HFF-Myc (cell line): ENCODE measurements at regions not wholly inside any gene's neighbourhood (a gene's known extent, or its start where the extent isn't known, plus 50 kb on each side); places are given as distances from the start of the nearest gene placed in this dataset.

Source experiments
- DNase-seq: peaks from one replicate; pipeline ENCODE4 v3.0.0-alpha.2; 2011; ENCODE audit warnings: low read depth; ENCODE audit errors: extremely low read depth
- H3K4me3 ChIP-seq: replicated peaks from 2 replicates; pipeline ENCODE4 v1.5.1; 2011; ENCODE audit warnings: low read depth, mild to moderate bottlenecking, control low read depth, low read length
- CTCF ChIP-seq: IDR thresholded peaks from 2 replicates; pipeline ENCODE4 v1.5.1; 2012; ENCODE audit warnings: mild to moderate bottlenecking, low read depth, low read length, control low read depth; ENCODE audit errors: missing control alignments

DNA sequence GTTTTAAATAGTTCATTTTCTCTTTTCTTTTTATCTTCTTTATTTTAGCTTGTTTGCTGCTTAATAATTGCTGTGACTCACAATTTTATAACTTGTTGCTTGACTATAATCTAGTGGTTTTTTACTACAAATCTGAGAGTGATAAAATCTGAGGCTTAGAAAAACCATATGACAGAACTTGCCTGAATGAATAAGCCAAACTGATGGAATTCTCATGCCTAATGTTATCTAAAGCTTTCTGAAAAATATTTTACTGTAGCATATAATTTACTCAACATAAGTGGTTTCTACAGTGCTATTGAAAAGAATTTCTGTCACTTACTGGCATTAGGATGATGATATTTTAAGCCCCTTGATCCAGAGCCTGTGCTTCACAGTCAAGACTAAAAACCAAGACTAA, 175.1 kb downstream of the VGLL3 start:
- no peak for DNase-seq
- TF ChIP-seq CTCF: no peak
- H3K4me3 ChIP-seq: no peak overlapping the region

- no peak for DNase-seq
- no peak for TF ChIP-seq CTCF
- no peak overlapping the region for H3K4me3 ChIP-seq
These were observed 175.9 kb downstream of the VGLL3 start for GRCh38 chr3:86814918-86815655.

DNA sequence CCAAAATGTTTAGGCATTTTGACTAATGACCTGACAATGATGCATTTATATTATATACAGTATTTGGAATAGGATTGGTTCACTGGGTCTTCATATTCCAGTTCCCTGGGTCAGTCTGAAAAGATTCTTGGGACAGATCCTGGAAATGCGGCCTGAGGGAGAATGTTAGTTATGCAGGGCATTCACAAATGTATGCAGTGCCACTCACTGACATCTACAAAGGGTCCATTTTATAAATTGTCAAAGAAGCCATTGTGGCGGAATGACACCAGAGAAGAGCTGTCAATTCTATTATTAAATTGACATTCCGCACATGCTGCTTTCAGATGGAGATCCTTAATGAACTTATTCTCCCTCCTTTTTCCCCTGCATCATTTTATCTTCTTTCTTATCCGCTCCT, 176.6 kb downstream of the VGLL3 start:
- no peak for DNase-seq

GRCh38 chr3:86801921-86802320, 189.0 kb downstream of the VGLL3 start:
- no peak for TF ChIP-seq CTCF
- H3K4me3 ChIP-seq: no peak overlapping the region
- DNase-seq: no peak

More for the DNA sequence above, 176.6 kb downstream of the VGLL3 start:
- no peak for TF ChIP-seq CTCF
- no peak overlapping the region for H3K4me3 ChIP-seq

- TF ChIP-seq CTCF: no peak
- DNase-seq: no peak
- no peak overlapping the region for H3K4me3 ChIP-seq
These were observed 189.9 kb downstream of the VGLL3 start for GRCh38 chr3:86801066-86801465.

DNA sequence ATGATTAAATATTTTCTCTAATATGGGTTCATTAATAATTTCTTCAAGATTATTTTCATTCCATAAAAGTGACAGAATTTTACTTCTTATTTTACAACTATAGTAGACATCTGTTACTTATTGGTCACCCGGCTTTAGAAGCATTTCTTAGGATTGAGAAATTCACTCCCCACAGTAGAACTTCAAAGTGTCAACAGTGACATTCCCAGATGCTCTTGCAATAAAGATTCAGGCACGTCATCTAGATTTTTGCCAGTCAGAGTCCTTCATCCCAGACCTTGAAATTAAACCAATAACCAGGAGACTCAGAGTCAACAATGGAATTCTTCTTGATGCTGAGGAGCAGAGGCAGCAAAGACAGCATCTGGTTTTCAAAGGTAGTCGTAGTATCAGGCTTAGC, 190.8 kb downstream of the VGLL3 start:
- no peak for DNase-seq
- no peak for TF ChIP-seq CTCF
- no peak overlapping the region for H3K4me3 ChIP-seq

DNA sequence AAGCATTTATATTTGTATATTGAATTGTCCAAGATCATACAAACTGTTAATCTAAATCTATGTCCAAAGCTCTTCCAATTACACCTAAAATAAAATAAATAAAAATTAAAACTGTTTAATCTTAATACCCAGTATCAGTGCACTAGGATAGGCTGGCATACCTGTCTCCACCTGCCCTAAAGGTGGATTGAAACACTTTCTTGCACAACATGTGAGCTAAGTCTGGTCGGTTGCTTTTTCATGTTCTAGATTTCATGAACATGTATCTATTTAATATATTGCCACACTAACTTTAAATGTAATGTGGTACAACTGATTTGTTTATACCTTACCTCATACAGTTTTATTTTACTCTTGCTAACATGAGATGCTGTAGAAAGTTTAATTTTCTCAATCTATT, 193.0 kb downstream of the VGLL3 start:
- DNase-seq: no peak
- no peak overlapping the region for H3K4me3 ChIP-seq
- no peak for TF ChIP-seq CTCF
